Liver (tissue), 3 donors: ENCODE measurements at regions not wholly inside any gene's neighbourhood (a gene's known extent, or its start where the extent isn't known, plus 50 kb on each side); places are given as distances from the start of the nearest gene placed in this dataset.

Experiments used
- GABPA ChIP-seq, 2 donors: IDR thresholded peaks in 1 of 2; conservative IDR thresholded peaks in 1 of 2; 2 replicates each; pipeline ENCODE4 v1.6.1; 2016; ENCODE audit warnings: antibody characterized with exemption in 2 of 2, mild to moderate bottlenecking in 1 of 2, moderate library complexity in 1 of 2
- RAD21 ChIP-seq, 2 donors: IDR thresholded peaks; 2 replicates each; pipeline ENCODE4 v1.6.1; 2016; ENCODE audit warnings: antibody characterized with exemption in 2 of 2, mild to moderate bottlenecking in 2 of 2
- TAF1 ChIP-seq: conservative IDR thresholded peaks from 2 replicates; pipeline ENCODE4 v1.6.1; 2016; ENCODE audit warnings: antibody characterized with exemption, mild to moderate bottlenecking
- YY1 ChIP-seq: IDR thresholded peaks from 2 replicates; pipeline ENCODE4 v1.6.1; 2016; ENCODE audit warnings: antibody characterized with exemption, mild to moderate bottlenecking
- TF ChIP-seq, protein P1 (sequence below): fragments of 150-350 bp; IDR thresholded peaks from 2 replicates; pipeline ENCODE4 v1.5.1; 2017; ENCODE audit warnings: improper control_type of control experiment, low read depth, low read length; ENCODE audit not compliant: missing input control
- TF ChIP-seq, protein P2 (sequence below): IDR thresholded peaks from 2 replicates; pipeline ENCODE4 v1.6.1; 2016; ENCODE audit warnings: antibody characterized with exemption
- TF ChIP-seq, protein P3 (sequence below): IDR thresholded peaks from 2 replicates; pipeline ENCODE4 v1.6.1; 2016; ENCODE audit warnings: antibody characterized with exemption
- donor health status: healthy.
- donor health status: healthy.

GRCh38 chr6:4472969-4473642 lies 303.1 kb upstream of the CDYL start:
- TF ChIP-seq, protein P1, sequence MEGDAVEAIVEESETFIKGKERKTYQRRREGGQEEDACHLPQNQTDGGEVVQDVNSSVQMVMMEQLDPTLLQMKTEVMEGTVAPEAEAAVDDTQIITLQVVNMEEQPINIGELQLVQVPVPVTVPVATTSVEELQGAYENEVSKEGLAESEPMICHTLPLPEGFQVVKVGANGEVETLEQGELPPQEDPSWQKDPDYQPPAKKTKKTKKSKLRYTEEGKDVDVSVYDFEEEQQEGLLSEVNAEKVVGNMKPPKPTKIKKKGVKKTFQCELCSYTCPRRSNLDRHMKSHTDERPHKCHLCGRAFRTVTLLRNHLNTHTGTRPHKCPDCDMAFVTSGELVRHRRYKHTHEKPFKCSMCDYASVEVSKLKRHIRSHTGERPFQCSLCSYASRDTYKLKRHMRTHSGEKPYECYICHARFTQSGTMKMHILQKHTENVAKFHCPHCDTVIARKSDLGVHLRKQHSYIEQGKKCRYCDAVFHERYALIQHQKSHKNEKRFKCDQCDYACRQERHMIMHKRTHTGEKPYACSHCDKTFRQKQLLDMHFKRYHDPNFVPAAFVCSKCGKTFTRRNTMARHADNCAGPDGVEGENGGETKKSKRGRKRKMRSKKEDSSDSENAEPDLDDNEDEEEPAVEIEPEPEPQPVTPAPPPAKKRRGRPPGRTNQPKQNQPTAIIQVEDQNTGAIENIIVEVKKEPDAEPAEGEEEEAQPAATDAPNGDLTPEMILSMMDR = no peak
- TF ChIP-seq RAD21 (IDR thresholded peaks at IDR 0.05) = no peak
- TF ChIP-seq, protein P2, sequence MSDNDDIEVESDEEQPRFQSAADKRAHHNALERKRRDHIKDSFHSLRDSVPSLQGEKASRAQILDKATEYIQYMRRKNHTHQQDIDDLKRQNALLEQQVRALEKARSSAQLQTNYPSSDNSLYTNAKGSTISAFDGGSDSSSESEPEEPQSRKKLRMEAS = no peak
- TF ChIP-seq, protein P3, sequence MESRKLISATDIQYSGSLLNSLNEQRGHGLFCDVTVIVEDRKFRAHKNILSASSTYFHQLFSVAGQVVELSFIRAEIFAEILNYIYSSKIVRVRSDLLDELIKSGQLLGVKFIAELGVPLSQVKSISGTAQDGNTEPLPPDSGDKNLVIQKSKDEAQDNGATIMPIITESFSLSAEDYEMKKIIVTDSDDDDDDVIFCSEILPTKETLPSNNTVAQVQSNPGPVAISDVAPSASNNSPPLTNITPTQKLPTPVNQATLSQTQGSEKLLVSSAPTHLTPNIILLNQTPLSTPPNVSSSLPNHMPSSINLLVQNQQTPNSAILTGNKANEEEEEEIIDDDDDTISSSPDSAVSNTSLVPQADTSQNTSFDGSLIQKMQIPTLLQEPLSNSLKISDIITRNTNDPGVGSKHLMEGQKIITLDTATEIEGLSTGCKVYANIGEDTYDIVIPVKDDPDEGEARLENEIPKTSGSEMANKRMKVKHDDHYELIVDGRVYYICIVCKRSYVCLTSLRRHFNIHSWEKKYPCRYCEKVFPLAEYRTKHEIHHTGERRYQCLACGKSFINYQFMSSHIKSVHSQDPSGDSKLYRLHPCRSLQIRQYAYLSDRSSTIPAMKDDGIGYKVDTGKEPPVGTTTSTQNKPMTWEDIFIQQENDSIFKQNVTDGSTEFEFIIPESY = no peak
- TF ChIP-seq TAF1 = no peak
- TF ChIP-seq GABPA (IDR thresholded peaks at IDR 0.05 in 1 of 2, conservative IDR thresholded peaks at IDR 0.05 in 1 of 2) = no peak
- TF ChIP-seq YY1 = no peak
